SK-N-SH (cell line): ENCODE measurements at regions not wholly inside any gene's neighbourhood (a gene's known extent, or its start where the extent isn't known, plus 50 kb on each side); places are given as distances from the start of the nearest gene placed in this dataset.

Source experiments
- small RNA-seq, 7 experiments: library from RNA; depleted of rRNA; stranded (forward); fragments of <200 nt; gene quantifications; one replicate each; pipeline ENCODE3, GENCODE V24; 2012

Small RNAs in the stretch of these regions (small RNA-seq; reads per million reads assigned to genes)
- 0 reads per million in 7 experiments for gene AC010881.1
- gene AC018880.2, result 0 reads per million in 7 experiments
